ENCODE measurements at regions not wholly inside any gene's neighbourhood (a gene's known extent, or its start where the extent isn't known, plus 50 kb on each side); places are given as distances from the start of the nearest gene placed in this dataset.

DNA sequence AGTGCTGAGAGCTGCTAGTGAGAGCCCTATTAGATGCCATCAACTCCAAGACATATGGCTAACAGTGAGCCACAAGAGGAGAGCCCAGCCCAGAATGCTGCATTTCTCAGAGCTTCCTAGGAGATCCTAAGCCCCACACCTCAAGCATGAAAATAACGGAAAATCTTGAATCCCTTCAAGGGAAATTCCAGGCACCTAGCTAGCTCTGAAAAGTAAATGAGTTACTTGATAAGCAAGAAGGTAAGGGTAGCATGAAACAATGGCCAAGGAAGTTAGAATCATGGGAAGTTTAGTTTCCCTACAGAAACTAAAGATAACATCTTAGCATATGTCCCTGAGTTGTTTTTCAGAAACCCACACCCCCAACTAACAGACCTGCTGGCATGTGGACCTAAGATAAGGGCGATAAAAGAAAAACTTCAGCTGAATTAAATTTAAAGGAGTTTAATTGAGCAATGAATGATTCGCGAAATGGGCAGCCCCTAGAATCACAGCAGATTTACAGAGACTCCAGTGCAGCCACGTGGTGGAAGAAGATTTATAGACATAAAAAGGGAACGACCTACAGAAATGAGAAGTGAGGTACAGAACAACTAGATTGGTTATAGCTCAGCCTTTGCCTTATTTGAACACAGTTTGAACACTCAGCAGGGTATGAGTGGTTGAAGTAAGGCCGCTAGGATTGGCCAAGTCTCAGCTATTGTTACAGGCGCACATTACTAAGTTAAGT lies 301.3 kb upstream of the DACH1 start:
- DNase-seq = no peak

DNA sequence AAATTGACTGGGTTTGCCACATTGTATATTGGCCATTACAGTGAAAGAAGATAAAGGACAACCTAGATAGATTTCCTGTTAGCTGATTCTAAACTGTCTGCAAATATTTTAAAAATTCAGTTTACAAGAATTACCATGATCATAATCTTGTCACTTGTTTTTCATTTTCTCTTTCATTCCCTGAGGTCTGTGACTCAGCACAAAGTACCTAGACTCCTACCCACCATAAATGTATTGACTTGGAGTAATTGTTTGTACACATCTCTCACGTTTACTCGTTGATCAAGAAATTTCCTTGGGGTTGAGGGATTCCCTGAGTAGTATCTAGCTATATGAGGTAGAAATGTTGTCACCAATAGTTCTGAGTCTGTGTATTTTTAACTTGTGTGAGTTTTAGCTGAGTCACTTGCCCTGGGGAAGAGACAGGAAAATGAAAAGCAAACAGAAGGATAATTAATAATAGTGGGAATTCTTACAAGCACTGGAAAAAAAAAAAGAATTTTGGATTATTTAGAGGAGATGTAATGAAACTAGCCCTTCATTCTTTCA lies 299.2 kb upstream of the DACH1 start:
- no peak for DNase-seq

DNA sequence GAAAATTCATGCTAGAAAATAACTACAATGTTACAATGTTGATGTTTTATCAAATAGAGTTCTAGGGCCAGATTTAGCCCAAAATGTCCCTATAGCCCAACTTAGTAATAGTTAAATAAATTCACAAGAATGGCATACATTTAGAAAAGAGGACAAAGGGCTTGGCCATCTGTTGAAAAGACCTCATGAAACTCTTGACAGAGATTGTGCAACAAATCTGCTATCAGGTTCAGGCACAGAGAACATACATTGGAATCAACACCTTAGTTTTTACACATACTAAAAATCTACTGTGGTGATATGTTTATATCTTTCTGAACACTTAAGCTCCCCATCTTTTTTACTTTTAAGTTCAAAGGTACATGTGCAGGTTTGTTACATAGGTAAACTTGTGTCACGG lies 298.3 kb upstream of the DACH1 start:
- no peak for DNase-seq

DNA sequence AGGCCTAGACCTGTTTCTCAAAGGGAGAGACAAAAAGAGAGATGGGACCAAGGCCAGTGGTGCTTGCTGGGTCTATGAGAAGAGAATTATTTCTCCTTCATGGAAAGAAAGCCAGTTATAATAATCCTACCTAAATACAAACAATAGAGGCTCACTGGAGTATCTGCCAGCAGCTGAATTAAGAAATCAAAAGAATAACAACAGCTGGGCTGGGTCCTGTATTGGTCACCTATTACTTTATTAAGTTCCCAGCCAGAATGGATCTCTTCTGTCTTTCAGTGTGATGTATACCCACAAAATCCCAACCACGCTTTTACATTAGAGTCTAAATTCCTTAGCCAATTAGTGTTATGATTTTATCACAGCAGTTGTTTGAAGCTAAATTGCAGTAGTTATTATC lies 297.8 kb upstream of the DACH1 start:
- DNase-seq = no peak

DNA sequence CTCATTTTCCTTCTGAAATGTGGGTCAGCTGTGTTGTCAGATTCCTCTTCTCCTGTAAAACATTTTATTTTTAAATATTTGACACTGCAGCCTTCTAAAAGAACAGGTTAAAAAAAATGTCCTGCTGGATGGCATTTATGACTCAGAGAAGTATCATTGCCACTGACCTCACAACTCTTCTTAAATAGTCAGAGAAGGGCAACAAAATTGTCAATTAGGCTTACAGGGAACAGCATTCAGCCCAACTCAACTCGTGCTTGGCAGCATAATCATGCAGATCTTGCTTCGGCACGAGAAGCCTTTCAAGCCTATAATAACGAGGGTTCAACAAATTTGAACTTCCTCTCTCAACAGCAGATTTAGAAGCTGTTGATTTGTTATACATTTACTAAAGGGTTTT lies 296.7 kb upstream of the DACH1 start:
- no peak for DNase-seq

DNA sequence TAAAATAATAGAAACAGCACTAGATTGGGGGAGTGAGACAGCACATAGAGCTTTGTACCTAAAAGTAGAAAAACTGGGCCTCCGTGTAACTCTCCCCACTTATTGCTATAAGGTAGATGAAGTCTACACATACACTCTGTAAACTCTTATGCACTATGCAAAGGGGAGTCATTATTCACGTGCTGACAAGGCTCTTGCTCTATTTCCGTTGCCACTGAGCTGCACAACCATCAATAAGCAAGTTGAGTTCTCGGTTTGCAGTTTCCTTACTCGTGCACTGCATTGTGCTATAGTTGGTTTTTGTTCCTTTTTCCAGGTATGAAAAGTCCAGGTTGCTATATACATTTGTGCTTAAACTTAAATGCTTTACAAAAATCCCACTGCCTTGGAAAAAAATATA lies 294.0 kb upstream of the DACH1 start:
- DNase-seq = no peak

DNA sequence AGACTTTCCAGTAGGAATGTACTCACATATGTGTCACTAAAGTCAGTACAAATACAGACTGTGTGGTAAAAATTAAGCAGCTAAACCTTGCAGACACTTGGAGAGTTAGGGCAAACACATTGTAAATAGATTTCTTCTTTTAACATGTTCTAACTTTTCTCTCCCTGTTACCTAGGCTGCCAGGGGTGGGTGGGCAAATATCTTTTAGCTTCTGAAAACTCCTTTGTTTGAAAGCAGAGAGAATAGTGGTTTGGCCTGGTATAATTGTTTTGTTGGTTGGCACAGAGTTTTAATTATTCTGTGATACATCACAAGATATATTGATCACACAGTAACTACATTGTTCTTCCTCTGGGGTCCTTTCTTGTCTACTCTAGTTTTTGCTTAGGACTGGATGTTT lies 289.8 kb upstream of the DACH1 start:
- DNase-seq = no peak

DNA sequence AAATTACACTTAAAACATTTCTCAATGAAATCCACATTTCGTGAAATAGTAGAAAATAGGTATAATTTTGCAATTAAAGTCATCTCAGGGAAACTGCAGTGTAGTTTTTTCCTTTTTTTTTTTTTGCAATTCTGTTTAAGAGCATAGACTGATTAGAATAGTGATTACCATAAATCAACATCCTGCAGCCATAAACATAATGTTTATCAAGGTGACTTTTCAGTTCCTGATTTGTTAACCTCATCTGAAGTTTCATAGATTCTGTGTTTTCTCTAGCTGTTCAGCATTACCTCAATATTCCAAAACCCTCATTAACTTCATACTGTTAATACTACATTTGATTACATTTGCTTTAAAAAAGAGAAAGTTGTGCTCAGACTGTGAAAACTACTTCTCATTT lies 286.3 kb upstream of the DACH1 start:
- no peak for DNase-seq

DNA sequence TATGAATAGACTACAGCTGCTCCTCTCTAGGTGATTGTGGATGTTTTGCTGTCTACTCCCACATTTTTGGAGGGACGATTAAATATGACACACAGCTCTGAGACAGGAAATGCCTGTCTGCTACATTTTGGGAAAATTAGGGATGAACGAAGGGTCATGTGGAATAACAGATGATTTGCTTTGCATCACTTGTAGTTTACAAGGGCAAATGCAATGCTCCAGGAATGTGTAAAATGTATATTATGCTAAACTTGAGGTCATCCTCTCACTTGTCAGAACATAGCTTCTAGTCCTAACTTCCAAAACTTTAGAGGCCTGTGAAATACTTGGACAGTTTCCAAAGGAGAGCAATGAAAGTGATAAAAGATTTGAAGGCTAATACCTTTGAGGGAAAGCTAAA lies 284.2 kb upstream of the DACH1 start:
- no peak for DNase-seq

DNA sequence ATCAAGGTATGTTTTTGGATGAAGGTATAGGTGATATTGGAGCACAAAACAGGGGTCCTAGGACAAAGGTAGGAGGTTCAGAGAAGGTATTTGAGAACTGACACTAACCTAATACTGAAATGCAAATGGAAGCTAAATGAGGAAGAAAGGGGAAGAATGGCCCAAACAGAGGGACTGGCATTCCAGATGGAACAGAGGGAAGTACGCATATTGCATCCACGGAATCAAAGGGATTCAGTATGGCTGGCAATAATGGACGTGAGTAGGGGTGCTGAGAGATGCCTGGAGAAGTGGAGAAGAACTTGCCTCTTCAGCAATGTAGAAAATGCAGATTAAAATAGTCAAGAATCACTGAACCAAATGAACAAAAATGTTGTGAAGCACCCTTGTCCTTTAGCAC lies 283.5 kb upstream of the DACH1 start:
- no peak for DNase-seq

DNA sequence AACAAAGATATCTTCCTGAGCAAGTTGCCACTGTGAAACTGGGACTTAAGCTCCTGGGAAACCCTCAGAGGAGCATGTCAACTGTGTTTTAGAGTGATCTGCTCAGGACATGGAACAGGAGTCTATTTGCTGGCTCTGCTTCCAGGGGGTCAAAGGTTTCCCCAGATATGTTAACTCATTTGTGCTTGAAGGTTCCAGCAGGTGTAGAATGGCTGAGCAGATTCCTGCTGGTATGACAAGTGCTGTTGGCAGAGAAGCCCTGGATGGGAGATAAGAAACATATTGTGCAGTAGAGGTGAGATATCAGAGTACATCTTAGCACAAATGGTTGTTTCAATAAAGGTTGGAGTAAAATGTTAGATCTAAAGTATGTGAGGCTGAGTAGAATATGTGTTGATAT lies 282.7 kb upstream of the DACH1 start:
- no peak for DNase-seq

DNA sequence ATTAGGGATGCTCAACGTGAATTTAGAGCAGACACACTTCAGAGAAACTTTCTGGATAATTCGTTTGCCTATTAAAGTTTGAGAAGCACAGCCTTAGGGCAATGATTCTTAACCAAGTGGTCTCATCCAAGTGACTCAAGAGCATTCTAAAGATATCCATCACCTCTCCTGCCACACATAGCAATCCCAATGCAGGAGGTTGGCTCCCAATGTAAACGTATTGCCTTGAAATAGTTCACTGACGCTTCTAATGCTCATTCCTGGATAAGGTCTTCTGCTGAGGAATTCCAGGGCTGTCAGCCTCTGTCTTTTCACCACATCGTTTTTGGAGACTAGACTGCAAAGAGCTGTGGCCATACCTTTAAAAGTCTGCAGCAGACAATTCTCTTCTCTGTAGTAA lies 279.8 kb upstream of the DACH1 start:
- DNase-seq = no peak

DNA sequence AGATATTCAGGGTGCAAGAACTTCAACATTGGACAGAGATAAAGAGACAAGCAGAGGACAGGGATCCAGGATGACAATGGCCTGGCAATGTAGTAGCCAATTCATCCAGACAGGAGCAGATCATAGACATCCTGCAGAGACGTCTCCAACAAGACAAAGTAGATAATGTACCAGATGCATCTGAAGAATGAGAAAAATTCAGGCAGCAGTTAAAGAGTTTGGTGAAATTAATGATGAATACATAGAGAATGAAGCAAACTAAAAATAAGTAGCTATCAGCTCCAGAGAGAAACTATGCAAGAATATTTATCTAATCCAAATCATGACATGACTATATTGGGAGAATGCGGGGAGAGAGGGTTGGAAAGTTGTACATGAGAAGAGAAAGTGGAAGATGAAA lies 278.4 kb upstream of the DACH1 start:
- no peak for DNase-seq

DNA sequence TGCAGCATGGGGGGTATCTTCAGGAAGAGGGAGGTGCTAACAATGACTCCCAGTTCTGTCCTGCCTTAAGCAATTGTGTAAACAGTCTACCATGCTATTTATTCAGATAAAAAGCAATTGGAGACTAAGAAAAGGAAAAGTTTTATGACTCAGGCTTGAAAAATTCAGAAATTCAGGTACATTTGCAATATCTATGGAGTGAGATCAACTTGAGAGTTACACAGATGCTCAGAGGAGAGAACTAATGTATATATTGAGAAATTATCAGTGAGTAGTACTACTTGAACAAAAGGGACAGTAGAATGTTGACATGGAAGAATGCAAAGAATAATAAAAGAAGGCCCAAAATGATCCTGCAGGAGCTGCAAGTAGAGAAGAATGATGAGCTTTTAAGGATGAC lies 277.6 kb upstream of the DACH1 start:
- no peak for DNase-seq

DNA sequence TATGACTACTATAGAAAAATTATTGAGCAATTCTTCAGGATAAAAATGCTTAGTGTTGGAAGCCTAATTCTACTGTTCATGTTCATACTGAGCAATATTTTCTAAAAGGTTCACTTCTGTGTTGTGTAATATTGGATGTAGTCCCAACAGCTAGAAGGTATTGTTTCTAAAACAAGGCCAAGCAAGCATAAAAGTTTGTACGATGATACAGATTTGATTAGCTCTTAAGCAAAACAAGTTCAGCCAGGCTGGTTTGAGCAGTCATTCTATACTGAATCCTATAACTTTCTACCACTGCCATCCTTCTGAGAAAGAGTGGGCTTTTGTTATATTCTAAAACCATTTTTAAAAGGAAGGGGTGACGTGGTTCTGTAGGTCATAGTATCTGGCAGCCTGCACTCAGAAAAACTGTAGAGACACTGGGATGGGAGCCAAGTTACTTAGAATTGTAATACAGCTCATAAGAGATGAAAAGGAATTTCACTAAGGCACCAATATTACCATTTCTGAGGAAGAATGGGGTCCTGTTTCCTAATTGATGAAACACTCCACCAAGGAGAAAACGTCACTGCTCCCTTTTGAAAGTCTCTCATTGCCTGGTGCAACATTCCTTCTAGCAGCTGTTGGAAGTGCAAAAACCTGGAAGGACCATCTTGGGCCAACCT lies 275.0 kb upstream of the DACH1 start:
- DNase-seq = no peak

DNA sequence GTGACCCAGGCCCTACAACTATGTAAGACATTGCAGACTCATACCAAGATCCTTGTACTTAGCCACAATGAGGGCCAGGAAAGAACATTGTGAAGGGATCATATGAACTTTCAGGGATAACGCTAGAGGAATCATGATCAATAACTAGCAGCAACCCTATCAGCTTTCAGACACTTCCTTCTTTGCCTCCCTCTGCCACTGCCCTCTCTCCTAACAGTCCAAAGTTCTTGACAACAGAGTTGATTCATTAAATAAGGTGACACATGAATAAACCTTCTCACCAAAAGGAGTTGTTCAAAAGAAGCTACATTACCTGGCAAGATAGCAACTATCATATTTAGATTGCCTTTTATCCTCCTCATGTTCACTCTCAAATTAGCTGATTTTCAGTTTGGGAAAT lies 272.2 kb upstream of the DACH1 start:
- no peak for DNase-seq

DNA sequence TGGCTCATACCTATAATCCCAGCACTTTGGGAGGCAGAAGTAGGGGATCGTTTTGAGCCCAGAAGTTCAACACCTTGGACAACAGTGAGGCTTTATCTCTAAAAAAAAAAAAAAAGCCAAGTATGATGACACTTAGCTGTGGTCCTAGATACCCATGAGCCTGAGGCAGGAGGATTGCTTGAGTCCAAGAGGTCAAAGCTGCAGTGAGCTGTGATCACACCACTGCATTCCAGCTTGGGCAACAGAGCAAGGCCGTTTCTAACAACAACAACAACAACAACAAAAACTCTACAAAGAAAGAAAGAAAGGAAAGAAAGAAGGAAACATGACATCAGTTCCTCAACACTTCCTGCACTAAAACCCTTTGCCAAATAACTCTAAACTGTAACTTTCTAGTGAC lies 265.1 kb upstream of the DACH1 start:
- no peak for DNase-seq

DNA sequence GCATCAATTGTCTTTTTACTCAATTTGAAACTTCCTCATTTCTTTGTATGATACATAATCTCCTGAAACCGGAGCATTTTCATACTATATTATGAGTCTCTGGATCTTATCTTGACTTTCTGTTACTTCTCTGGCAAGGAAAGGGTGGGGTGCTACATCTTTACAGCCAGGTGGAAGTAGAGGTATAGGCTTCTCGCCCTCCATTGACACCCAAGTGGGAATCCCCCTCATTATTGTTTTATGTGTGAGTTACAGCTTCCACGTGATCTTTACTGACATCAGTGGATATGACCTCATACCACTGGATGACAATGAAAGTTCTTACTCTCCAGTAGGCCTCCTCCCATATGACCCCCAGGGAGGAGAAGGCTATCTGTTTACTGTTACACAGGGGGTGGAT lies 262.1 kb upstream of the DACH1 start:
- no peak for DNase-seq

DNA sequence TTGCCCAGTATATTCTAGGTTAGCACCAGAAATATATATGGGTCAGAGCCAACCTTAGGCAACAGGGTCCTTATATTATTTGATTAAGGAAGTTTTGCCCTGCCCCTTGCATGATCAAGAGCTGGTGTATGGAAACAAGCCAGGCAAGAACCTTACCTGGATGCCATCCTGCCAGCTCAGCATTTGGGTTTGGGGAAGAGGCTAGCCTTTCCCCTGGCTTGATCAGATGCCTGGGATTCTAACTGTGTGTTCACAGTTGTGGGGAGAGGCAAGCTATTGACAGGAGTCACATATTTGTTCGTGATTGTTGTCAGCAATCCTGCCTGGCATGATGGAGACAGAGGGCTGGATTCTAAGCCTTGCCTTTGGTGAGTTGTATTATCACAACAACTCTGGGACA lies 260.0 kb upstream of the DACH1 start:
- no peak for DNase-seq

DNA sequence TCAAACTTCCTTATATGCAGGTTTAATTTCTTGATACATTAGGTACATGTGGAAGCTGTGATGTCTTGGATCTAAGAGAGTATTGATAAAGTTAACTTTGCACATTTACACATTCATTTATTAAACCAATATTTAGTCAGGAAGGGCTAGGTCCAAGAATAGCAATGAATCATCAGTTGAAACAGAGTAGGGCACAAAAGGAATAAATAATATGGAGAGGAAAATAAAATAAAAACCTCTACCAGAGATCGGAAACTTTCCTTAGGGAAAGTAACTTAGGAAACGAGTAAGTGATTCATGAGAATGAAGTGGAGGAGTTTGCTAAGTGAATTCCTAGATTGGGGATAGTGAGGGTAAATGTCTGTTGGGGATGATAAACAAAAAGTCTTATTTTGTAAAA lies 259.4 kb upstream of the DACH1 start:
- no peak for DNase-seq

DNA sequence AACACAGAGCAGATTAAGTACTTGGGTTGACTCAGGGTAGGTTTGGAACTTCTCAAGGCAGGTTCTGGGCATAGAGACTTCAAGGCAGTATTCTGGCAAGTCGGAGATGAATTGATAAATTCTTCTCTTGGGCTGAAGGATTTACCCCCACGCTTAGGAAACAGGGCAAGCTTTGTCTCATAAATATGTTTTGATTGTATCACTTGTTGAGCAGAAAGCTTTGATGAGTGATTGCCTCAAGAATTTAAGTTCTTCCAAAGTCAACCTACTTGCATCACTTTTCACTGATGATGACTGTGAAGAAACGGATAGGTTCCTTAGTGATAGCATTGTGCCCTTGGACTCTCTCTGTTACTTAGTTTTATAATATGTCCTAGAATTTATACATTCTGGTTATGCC lies 258.6 kb upstream of the DACH1 start:
- no peak for DNase-seq

DNA sequence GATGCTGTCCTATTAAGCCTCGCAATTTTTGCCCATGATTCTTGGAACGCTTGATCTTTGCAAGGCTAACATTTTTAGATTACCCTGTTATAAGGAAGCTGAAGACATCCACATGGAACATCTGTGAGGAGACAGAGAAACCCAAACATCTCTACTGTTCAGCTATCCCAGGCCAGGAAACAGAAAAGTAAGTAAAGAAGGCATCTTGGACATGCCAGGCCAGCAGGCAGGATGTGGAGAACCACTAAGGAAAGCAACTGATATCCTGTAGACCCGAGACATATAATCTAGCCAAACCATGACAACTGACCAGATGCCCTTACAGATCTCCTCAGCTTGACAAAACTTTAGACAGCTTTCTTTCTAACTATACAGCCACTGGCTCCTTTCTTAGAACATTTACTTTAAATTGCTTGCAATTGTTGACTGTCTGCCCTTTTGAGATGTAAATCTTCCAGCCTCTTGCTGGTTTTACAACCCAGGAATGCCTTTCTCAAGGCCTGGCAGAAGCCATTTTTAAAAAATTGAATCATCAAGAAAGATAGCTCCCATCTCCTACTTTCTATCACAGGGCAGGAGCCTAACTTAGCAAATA lies 255.8 kb upstream of the DACH1 start:
- no peak for DNase-seq

DNA sequence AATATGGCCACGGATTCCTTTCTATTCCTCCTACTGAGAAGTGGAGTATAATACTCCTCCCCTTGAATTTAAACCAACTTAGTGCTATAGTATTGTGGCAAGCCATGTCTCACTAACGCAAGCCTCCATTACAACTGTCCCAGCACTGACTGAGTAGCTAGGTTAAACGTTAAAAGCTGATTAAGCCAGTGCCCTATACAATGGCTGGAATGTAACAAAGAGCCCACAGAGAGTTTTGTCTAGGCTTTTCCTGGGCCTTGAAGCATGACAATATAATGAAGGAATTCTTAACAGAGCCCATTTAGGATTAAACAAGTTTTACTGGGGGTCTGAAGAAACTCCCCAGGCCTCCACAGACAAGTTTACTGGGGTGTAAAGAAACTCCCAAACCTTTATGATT lies 254.5 kb upstream of the DACH1 start:
- DNase-seq = no peak

Data from nucleus accumbens (tissue), 56 donors.